ENCODE measurements at regions not wholly inside any gene's neighbourhood (a gene's known extent, or its start where the extent isn't known, plus 50 kb on each side); places are given as distances from the start of the nearest gene placed in this dataset.

DNA sequence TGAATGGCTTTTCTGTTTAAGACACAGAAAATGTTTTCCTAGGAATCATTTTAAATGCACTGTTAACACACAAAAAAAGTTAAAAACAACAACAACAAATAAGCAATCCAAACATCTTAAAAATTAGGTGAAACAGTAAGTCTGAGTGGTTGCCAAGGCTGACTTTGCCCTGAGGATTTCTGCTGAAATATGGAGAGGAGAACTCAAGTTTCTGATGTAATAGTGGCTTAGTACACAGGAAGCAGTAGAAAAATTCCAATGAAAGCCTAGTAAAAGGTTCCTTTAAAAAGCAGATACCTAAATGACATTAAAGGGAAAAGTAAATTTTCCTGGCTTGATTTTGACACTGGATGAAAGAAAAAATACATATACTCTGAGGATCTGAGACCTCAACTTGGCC, 184.2 kb downstream of the EPM2A start:
- Histone ChIP-seq H3K56ac (ENCODE audit: insufficient read length, low read depth, low read length) (no peak overlapping the region), H2AFZ (ENCODE audit: low read length) (no peak overlapping the region), H3K79me1 (ENCODE audit: insufficient read depth, low read depth, low read length, poor library complexity, severe bottlenecking) (no peaks in the 10 kb centered on the region), H2AK5ac (ENCODE audit: insufficient read length, low read length) (no peak overlapping the region), H2BK20ac (ENCODE audit: low read depth, low read length, poor library complexity, severe bottlenecking) (no peak overlapping the region), H3K27me3 (ENCODE audit: insufficient read depth, low read length) (no peaks in the 10 kb centered on the region), H3T11ph (ENCODE audit: low read length) (no peak overlapping the region), H2BK12ac (ENCODE audit: insufficient read length, low read depth, low read length) (no peak overlapping the region), H3K4ac (ENCODE audit: low read depth, low read length) (no peak overlapping the region), H3K23me2 (ENCODE audit: insufficient read length, low read depth, low read length, poor library complexity, severe bottlenecking) (no peaks in the 10 kb centered on the region), H4K8ac (replicated peaks; ENCODE audit: insufficient read length, low read depth, low read length) (no peak overlapping the region), H3K79me2 (ENCODE audit: insufficient read depth, low read length) (no peaks in the 10 kb centered on the region), H4K91ac (ENCODE audit: insufficient read length, low read depth, low read length) (no peak overlapping the region), H2BK5ac (ENCODE audit: insufficient read length, low read length) (no peak overlapping the region), H3K14ac (ENCODE audit: insufficient read depth, low read length) (no peak overlapping the region), H3K23ac (ENCODE audit: insufficient read length, low read depth, low read length) (no peak overlapping the region), H3K9me3 (ENCODE audit: control insufficient read depth, low read depth, low read length) (no peaks in the 10 kb centered on the region), H4K5ac (ENCODE audit: insufficient read length, low read depth, low read length) (no peak overlapping the region), H3K18ac (ENCODE audit: insufficient read length, low read depth, low read length) (no peak overlapping the region), H3K4me2 (ENCODE audit: insufficient read depth, insufficient read length, low read length) (no peak overlapping the region), H3K4me1 (ENCODE audit: insufficient read depth, low read length) (no peaks in the 10 kb centered on the region), H2BK15ac (ENCODE audit: low read depth, low read length) (no peak overlapping the region), H3K27ac (ENCODE audit: insufficient read length, low read depth, low read length) (no peak overlapping the region), H3K9ac (ENCODE audit: extremely low read depth, insufficient read length, low read length) (no peak overlapping the region), H4K20me1 (ENCODE audit: control insufficient read depth, insufficient read depth, insufficient read length) (no peaks in the 10 kb centered on the region), H2BK120ac (ENCODE audit: low read depth, low read length, poor library complexity, severe bottlenecking) (no peak overlapping the region)
- Mint-ChIP-seq H3K36me3 (ENCODE audit: insufficient read depth in 1 of 3, low read depth in 3 of 3) (peaks cover 0 to 5% (median 0%) of the 10 kb centered on the region in 3 experiments; a peak in 1 of 7 replicates), H3K4me1 (peaks cover 7 to 10% of the 10 kb centered on the region in 2 experiments), H3K9me3 (no peaks in the 10 kb centered on the region; a peak in 1 of 5 replicates), H3K27ac (0 out of 7 replicates have a peak overlapping the region, but pooled peaks of 1 of the 3 experiments have one; percentile 29), H3K4me3 (no peak overlapping the region), H3K27me3 (ENCODE audit: low read depth) (no peaks in the 10 kb centered on the region)
- no peak for DNase-seq
- TF ChIP-seq, protein P1, sequence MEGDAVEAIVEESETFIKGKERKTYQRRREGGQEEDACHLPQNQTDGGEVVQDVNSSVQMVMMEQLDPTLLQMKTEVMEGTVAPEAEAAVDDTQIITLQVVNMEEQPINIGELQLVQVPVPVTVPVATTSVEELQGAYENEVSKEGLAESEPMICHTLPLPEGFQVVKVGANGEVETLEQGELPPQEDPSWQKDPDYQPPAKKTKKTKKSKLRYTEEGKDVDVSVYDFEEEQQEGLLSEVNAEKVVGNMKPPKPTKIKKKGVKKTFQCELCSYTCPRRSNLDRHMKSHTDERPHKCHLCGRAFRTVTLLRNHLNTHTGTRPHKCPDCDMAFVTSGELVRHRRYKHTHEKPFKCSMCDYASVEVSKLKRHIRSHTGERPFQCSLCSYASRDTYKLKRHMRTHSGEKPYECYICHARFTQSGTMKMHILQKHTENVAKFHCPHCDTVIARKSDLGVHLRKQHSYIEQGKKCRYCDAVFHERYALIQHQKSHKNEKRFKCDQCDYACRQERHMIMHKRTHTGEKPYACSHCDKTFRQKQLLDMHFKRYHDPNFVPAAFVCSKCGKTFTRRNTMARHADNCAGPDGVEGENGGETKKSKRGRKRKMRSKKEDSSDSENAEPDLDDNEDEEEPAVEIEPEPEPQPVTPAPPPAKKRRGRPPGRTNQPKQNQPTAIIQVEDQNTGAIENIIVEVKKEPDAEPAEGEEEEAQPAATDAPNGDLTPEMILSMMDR (conservative IDR thresholded peaks at IDR 0.05): no peak

All from H9 (cell line).